ENCODE measurements at regions not wholly inside any gene's neighbourhood (a gene's known extent, or its start where the extent isn't known, plus 50 kb on each side); places are given as distances from the start of the nearest gene placed in this dataset.

DNA sequence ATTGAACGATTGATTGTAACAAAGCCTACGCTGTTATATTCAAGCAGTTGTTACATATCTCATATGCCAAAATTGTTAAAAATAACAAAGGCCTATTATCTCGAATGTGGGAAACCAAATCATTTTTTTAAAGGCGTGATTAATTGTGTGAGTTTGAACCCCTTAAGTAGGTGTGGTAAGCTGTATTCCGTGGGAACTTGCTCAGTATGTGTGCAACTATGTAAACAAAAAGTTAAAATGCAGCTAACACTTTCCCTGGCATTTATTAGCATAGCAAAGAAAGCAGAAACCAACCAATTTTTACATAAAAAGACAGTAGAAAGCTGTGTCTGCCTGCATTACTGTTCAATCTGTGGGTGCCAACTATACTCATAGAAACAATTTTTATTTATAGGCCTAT is 166.0 kb upstream of the HAND2 start:
- no peak for DNase-seq
- WGBS, 2 experiments (ENCODE audit: low coverage in 1 of 2, low lambda C conversion rate in 2 of 2, missing lambda C conversion rate in 2 of 2), result 90% methylated on average over 5 of the region's 5 CpGs
- in situ Hi-C loops (cut with MboI), result no loop called here
- Histone ChIP-seq H3K4me2 (ENCODE audit: unreplicated experiment) (no peak overlapping the region), H3K36me3 (ENCODE audit: low read depth) (no peaks in the 10 kb centered on the region), H3K27me3 (replicated peaks; ENCODE audit: insufficient read depth) (no peaks in the 10 kb centered on the region), H2AFZ (no peak overlapping the region), H3K9ac (no peak overlapping the region), H3K4me3 (no peak overlapping the region), H3F3A (ENCODE audit: insufficient read depth) (no peaks in the 10 kb centered on the region), H3K4me1 (ENCODE audit: insufficient read depth) (no peaks in the 10 kb centered on the region), H3K27ac (no peak overlapping the region), H3K9me3 (ENCODE audit: low read depth) (no peaks in the 10 kb centered on the region), H3K9me2 (ENCODE audit: insufficient read depth) (no peaks in the 10 kb centered on the region), H3K79me2 (ENCODE audit: insufficient read depth) (no peaks in the 10 kb centered on the region), H4K20me1 (ENCODE audit: insufficient read depth) (no peaks in the 10 kb centered on the region)
- no peak for TF ChIP-seq EZH2phosphoT487 (IDR thresholded peaks at IDR 0.05; ENCODE audit: insufficient read depth, low read depth)
- no peak for TF ChIP-seq EZH2 (IDR thresholded peaks at IDR 0.05; ENCODE audit: insufficient read depth, poor library complexity, severe bottlenecking)

DNA sequence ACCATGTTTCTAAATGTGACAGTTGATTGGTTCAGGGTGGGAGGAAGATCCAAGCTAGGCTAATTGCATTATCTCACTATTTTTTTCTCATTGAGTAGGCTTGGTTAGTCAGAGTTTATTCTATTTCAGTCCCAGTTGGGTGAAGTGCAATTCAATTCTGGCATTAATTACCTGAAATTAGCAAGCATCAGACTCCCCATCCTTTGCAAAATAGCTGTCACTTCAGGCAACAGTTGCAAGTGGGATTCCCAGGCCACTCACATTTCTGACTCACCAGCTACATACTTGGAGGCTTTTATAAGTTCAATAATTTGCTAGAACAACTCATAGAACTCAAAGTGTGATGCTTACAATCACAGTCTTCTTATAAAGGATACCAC is 155.8 kb upstream of the HAND2 start:
- Histone ChIP-seq H3K4me2 (ENCODE audit: unreplicated experiment) (no peak overlapping the region), H3K79me2 (ENCODE audit: insufficient read depth) (no peaks in the 10 kb centered on the region), H3K9ac (no peak overlapping the region), H3K36me3 (ENCODE audit: low read depth) (no peaks in the 10 kb centered on the region), H3F3A (ENCODE audit: insufficient read depth) (no peaks in the 10 kb centered on the region), H4K20me1 (ENCODE audit: insufficient read depth) (no peaks in the 10 kb centered on the region), H2AFZ (no peak overlapping the region), H3K27me3 (replicated peaks; ENCODE audit: insufficient read depth) (no peaks in the 10 kb centered on the region), H3K27ac (no peak overlapping the region), H3K9me3 (ENCODE audit: low read depth) (no peaks in the 10 kb centered on the region), H3K4me1 (ENCODE audit: insufficient read depth) (no peaks in the 10 kb centered on the region), H3K9me2 (ENCODE audit: insufficient read depth) (no peaks in the 10 kb centered on the region), H3K4me3 (no peak overlapping the region)
- in situ Hi-C loops (cut with MboI), result no loop called here
- DNase-seq, result peak; percentile 6
- TF ChIP-seq EZH2phosphoT487 (IDR thresholded peaks at IDR 0.05; ENCODE audit: insufficient read depth, low read depth) (no peak), EZH2 (IDR thresholded peaks at IDR 0.05; ENCODE audit: insufficient read depth, poor library complexity, severe bottlenecking) (no peak)

DNA sequence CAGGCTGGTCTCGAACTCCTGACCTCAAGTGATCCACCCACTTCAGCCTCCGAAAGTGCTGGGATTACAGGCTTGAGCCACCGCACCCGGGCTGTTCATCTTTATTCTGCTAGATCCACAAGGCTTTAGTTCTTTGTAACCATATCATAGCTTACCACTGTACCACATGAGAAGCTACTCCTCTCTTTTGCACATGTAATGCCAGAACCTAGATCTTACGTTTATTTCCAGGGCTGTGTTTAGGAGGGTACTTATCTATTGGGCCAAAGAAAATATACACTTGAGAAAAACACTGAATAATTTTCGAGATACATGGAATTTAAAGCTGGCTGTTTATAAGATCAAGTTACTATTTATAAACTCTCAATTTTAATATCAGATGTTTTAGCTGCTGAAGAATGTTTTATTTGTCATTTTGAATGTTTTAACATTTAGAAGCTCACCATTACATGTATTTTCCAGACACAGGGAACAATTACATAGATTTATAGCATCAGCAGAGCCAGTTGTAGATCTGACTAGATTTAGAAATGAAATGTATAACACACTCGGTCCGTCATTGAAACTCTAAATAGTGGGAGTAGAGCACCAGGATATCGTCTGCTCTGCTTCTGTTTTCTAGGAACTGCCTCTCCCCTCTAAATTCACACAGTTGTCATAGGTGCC is 155.3 kb upstream of the HAND2 start:
- Histone ChIP-seq H3K27ac (no peak overlapping the region), H4K20me1 (ENCODE audit: insufficient read depth) (no peaks in the 10 kb centered on the region), H2AFZ (no peak overlapping the region), H3K9ac (no peak overlapping the region), H3K79me2 (ENCODE audit: insufficient read depth) (no peaks in the 10 kb centered on the region), H3K4me1 (ENCODE audit: insufficient read depth) (no peaks in the 10 kb centered on the region), H3K36me3 (ENCODE audit: low read depth) (no peaks in the 10 kb centered on the region), H3K9me3 (ENCODE audit: low read depth) (no peaks in the 10 kb centered on the region), H3K27me3 (replicated peaks; ENCODE audit: insufficient read depth) (no peaks in the 10 kb centered on the region), H3K9me2 (ENCODE audit: insufficient read depth) (no peaks in the 10 kb centered on the region), H3F3A (ENCODE audit: insufficient read depth) (no peaks in the 10 kb centered on the region), H3K4me3 (no peak overlapping the region), H3K4me2 (ENCODE audit: unreplicated experiment) (no peak overlapping the region)
- DNase-seq, result no peak
- 70 to 71% methylated on average over 9 of the region's 9 CpGs for WGBS, 2 experiments (ENCODE audit: low coverage in 1 of 2, low lambda C conversion rate in 2 of 2, missing lambda C conversion rate in 2 of 2)
- in situ Hi-C loops (cut with MboI), result no loop called here
- no peak for TF ChIP-seq EZH2phosphoT487 (IDR thresholded peaks at IDR 0.05; ENCODE audit: insufficient read depth, low read depth)
- no peak for TF ChIP-seq EZH2 (IDR thresholded peaks at IDR 0.05; ENCODE audit: insufficient read depth, poor library complexity, severe bottlenecking)

DNA sequence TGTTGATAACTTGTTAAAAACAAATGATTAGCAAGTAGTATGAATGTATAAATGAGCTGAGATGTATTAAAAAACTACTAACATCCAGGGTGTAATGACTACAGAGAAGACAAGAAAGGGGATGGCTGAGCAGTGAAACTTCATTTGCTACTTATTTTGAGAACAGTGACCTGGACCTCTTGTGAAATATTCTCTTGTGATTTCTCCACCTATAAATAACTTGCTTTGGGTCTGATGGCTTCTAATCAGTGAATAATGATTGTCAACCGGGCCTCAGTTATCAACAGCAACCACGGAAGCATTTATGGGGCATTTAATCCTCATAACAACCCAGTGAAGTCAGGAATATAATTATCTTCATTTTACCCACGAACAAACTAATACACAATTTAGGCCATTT is 154.2 kb upstream of the HAND2 start:
- Histone ChIP-seq H3K9ac (no peak overlapping the region), H2AFZ (no peak overlapping the region), H3K9me3 (ENCODE audit: low read depth) (no peaks in the 10 kb centered on the region), H3K4me3 (no peak overlapping the region), H3K36me3 (ENCODE audit: low read depth) (no peaks in the 10 kb centered on the region), H3K27me3 (replicated peaks; ENCODE audit: insufficient read depth) (no peaks in the 10 kb centered on the region), H3K4me2 (ENCODE audit: unreplicated experiment) (no peak overlapping the region), H3K27ac (no peak overlapping the region), H3K79me2 (ENCODE audit: insufficient read depth) (no peaks in the 10 kb centered on the region), H3K4me1 (ENCODE audit: insufficient read depth) (no peaks in the 10 kb centered on the region), H3F3A (ENCODE audit: insufficient read depth) (no peaks in the 10 kb centered on the region), H3K9me2 (ENCODE audit: insufficient read depth) (no peaks in the 10 kb centered on the region), H4K20me1 (ENCODE audit: insufficient read depth) (no peaks in the 10 kb centered on the region)
- DNase-seq, result no peak
- in situ Hi-C loops (cut with MboI), result no loop called here
- TF ChIP-seq EZH2phosphoT487 (IDR thresholded peaks at IDR 0.05; ENCODE audit: insufficient read depth, low read depth) (no peak), EZH2 (IDR thresholded peaks at IDR 0.05; ENCODE audit: insufficient read depth, poor library complexity, severe bottlenecking) (no peak)
- 63 to 64% methylated on average over 3 of the region's 3 CpGs for WGBS, 2 experiments (ENCODE audit: low coverage in 1 of 2, low lambda C conversion rate in 2 of 2, missing lambda C conversion rate in 2 of 2)

DNA sequence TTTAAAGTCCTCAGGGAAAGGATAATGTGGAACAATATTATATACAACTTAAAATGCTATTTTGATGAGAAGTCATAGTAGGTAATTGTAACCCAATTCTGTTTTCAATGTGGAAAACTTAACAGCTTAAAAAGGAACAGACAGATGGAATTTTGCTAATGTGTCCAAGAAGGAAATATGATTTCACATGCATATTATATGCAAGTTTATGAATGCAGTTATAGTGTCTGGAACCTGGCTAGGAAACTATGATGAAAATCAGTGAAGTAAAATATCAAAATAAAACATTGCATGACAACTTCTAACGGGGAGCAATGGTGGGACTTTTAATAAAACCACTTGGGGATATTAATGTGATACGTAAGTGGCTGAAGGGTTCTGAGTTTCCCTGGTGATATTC is 152.6 kb upstream of the HAND2 start:
- Histone ChIP-seq H3K4me3 (no peak overlapping the region), H3K4me1 (ENCODE audit: insufficient read depth) (no peaks in the 10 kb centered on the region), H4K20me1 (ENCODE audit: insufficient read depth) (no peaks in the 10 kb centered on the region), H3K4me2 (ENCODE audit: unreplicated experiment) (no peak overlapping the region), H3K27ac (no peak overlapping the region), H3K9me2 (ENCODE audit: insufficient read depth) (no peaks in the 10 kb centered on the region), H3K9me3 (ENCODE audit: low read depth) (no peaks in the 10 kb centered on the region), H2AFZ (no peak overlapping the region), H3K36me3 (ENCODE audit: low read depth) (no peaks in the 10 kb centered on the region), H3K27me3 (replicated peaks; ENCODE audit: insufficient read depth) (no peaks in the 10 kb centered on the region), H3F3A (ENCODE audit: insufficient read depth) (no peaks in the 10 kb centered on the region), H3K79me2 (ENCODE audit: insufficient read depth) (no peaks in the 10 kb centered on the region), H3K9ac (no peak overlapping the region)
- TF ChIP-seq EZH2phosphoT487 (IDR thresholded peaks at IDR 0.05; ENCODE audit: insufficient read depth, low read depth) (no peak), EZH2 (IDR thresholded peaks at IDR 0.05; ENCODE audit: insufficient read depth, poor library complexity, severe bottlenecking) (no peak)
- in situ Hi-C loops (cut with MboI), result no loop called here
- DNase-seq, result no peak
- WGBS, 2 experiments (ENCODE audit: low coverage in 1 of 2, low lambda C conversion rate in 2 of 2, missing lambda C conversion rate in 2 of 2), result 40 to 53% methylated on average over 2 of the region's 2 CpGs

All from GM23248 (cell line).